ENCODE measurements at regions not wholly inside any gene's neighbourhood (a gene's known extent, or its start where the extent isn't known, plus 50 kb on each side); places are given as distances from the start of the nearest gene placed in this dataset.

DNA sequence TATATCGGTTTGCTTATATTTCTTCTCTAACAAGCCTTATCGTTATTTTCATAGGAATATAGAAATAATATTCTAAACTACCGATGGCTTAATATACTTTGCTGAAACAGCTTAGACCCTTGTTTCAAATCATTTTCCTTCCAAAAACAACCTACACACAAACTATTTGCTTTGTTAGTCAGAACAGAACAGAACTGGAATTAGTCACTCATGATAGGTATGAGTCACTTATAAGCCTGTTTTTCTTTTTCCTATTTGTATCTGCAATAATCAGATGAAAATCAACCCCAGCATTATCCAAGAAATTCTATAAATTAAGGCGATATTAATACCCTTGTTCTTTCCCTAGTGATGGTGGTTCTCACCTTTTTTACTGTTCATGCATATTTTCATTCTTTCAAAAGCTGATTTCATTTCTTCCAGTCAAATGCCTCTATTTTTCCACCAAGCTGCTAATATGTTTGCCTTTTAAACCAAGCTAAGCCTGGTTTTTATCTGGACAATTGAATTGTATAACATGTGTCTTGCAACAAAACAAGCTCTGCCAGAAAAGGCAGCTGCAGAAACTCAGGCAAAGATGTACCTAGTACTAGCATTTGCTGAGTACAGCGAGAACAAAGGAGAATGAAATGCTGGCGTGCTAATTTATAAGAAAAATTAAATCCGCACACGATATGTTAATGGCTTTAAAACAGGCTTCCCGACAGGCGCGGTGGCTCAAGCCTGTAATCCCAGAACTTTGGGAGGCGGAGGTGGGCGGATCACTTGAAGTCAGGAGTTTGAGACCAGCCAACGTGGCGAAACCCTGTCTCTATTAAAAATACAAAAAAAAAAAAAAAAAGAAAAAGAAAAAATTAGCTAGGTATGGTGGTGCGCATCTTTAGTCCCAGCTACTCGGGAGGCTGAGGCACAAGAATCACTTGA lies 1418.2 kb downstream of the AACS start:
- no peak for DNase-seq

DNA sequence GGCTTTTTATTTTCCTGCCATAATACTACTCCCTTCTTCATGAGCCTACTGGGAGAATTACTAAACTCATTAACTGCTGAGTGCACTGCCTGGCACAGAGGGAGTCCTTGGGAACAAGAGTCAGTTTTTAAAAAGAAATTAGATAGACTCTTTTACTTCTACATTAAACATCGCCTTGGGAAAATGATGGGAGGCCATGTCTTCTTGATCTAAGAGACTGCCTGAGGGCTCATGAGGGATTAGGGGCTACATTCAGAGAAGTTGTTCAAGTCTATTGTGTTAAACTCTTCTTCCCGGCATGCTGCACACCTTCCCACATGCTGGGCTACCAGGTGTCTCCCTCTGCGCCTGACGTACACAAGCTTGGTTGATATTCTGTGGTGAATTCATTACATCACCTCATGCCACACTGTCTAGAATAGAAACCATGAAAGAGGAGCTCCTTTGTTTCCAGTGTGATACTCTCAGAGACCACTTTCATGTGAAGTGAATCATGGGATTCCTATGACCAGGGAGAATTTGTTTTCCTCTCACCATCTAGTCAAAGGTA lies 1422.3 kb downstream of the AACS start:
- no peak for DNase-seq

DNA sequence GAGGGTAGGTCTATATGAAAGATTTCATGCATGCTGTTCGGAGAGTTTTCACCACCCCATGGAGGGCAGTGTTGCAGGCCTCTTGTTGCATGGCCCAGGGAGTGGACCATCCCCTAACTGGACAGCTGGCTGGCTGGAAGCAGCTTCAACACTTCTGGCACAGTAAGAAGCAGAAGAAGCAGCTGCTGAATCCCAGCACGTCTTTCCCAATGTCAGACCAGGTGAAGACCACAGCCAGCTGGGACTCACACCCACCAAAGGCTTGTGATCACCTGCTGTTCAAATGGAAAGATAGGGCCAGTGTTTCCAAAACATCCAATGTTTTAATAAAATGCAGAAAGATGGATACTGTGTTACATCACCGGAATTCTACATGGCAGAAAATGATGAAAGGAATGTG lies 1423.6 kb downstream of the AACS start:
- DNase-seq = no peak

DNA sequence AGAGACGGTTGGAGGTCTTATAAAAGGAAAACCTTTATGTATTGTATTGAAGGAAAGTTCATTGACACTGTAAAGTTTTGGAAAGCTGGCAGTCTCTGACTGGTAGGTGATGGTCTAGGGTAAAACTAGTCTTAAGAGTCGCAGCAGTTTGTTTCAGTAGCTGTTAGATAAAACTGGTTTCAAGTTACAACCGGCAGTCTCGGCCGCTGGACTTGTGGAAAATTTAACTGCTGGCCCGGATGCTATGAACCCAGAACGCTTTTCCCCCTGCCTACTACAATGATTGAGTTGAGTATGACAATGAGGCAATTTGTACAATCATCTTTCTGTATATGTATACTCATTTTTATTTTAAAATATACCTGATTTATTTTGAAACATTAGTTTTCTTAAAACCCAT lies 1426.9 kb downstream of the AACS start:
- DNase-seq = no peak

DNA sequence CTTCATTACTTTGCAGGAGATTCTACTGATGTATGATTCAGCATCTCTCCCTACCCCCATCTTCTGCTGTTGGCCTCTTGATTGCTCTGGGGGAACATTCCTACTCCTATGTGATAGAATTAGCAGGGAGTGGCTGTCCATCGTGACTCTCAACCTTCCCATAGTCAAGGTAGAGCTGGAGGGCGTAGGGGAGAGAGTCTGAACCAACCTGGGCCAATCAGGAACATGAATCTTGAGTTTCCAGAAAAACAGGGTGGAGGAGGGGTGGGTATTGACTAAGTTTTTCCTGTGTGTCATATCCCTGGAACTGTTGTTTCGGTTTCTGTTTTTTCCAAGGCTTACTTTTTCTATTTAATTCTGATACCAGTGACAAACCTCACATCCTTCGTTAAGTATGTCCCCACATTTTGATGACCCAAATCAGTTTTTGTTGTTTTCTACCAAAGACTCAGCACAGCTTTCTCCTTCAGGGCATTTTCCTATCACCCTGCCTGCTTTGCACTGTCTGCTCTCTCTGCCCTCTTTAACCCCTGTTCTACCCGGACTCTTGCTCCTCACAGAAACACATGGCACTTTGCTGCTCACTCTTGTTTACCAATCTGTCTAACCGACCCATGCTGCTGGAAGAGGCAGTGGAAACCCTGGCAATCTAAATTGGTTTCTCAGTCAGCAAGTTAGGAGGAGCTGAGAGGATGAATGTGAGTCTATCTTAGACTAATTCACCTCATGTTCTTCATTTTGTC lies 1428.3 kb downstream of the AACS start:
- no peak for DNase-seq

DNA sequence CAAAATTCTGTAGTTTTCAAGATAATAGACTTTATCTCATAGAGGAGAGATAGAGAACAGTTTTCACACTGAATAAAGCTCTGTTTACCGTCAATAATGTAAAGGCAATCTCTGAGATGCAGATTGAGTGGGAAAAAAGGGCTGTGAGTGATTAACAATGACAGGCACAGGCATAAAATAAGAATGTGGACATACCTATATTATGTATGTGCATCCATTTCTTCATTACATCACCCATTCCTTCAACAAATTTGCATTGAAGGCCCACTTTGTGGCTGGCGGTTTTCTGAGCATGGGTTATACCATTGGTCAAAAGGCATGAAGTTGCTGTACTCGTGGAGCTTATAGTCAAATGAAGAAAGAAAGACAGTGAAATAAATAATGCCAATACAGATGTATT lies 1431.0 kb downstream of the AACS start:
- no peak for DNase-seq

DNA sequence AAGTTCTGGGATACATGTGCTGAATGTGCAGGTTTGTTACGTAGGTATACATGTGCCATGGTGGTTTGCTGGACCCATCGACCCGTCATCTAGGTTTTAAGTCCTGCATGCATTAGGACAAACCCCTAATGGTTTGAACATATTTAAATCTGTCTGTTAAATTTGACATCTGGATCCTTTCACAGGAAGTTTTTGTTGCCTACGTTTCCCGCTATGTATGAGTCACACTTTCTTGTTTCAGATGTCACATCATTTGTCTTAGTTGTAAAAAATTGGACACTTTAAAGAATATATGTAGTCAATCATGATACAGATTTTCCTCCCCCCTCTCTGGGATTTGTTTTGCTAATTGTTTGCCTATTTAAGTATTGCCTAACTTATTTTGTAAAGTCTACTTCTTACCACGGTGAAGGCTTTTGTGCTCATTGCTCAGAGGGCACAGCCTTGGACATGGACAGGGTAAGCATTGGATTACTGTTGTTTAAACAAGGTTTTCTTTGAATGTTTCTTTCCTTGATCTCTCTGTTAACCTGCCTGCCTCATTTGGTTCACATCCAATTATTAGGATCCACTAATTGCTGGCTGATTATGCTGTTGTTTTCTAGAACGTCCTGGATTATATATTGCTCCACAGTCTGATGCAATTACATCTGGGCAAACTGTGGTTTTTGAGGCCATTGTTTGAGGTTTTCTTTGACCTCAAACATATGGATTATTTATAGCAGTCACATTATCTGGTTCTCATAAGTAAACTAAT lies 1441.4 kb downstream of the AACS start:
- DNase-seq = no peak

DNA sequence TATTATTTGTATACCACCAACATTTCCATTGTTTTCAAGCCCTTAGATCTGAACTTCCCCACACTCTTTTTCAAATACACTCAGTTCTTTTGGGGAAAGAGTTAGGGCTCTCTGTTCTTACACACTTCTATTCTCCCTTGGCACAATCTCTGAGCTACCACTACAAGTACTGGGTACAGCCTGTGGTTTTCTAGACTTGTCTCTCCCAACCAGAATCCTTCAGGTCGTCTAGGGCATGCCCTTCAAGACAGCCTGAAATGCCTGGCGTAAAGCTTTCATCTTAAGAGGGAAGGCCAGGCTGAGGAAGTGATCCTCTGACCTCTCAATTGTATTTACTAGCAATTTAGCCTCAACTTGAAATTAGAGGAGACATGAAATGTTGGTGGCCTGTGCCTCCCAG lies 1442.0 kb downstream of the AACS start:
- no peak for DNase-seq

DNA sequence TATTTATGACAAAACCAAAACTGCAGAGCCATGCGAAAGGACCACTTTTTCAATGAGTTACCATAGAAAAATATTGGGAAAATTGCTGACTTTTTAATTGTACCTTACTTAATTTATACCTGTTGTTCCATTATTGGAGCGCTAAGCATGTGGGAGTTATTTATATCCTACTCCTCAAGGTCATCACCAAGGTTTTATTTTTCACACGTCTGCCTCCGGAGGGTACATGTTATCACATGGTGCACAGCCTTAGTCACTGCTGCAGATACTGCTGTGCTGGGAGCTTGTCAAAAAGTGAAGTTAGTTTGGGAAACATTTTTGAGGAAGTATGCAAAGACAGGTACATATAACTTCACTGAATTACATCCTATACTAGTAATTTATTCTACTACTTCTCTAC lies 1444.3 kb downstream of the AACS start:
- DNase-seq = no peak

DNA sequence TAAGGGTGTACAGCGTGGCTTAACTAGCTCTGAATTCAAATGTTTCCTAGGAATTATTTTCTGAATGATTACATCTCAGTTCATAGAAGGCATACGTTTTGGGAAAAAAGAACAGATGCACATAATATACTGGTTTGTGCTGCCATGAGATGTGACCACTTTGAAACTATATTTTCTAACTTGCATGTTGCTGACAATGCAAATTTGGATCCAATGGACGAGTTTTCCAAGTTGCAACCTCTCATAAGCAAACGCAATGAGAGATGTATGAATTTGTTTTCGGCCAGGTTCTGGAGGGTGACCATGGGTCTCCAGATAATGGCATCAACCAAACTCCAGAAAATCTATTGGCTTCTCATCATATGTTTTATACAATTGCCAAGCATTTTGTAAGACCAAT lies 1445.4 kb downstream of the AACS start:
- DNase-seq = no peak

DNA sequence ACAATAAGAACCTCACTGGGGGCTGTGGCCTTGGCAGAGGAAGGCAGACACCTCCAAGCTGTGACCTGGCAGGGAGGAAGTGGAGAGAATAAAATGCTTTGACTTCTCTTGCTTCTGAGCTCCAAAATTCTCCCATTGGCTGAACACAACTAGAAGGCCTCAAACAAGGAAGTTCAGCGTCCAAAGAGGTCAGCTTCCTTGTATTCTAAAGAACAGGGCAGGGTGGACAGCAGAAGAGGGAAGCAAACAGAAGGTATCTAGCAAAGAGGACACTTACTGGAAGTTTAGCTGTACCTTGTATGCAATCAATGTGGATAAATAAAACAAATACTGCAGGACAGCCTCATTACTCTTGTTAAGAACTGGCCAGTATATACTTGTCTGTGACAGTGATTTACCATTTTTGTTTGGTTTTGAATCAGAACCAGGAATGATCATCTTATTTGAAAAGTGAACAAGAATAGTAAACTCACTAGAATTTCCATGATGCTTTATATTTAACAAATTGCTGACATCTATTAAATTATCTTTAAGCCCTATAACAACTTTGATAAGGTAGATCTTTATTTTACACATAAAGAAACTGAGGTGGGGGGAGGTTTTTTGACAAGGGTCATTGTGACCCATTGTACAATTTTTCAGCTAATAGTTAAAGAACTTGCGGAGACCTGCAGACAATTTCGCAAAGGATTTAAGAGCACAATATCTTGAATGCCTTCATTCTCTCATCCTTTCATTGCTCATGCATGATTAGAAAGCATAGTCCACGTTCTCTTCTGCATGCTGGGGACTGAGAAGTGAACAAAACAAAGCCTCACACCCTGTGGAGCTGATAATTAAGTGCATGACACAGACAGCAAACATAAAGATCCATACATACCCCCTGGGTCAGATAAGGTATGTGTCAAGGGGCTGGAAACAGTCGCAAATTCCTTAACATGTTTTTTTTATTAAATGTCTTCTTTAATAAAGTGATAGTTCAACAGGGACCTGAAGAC lies 1448.0 kb downstream of the AACS start:
- no peak for DNase-seq

DNA sequence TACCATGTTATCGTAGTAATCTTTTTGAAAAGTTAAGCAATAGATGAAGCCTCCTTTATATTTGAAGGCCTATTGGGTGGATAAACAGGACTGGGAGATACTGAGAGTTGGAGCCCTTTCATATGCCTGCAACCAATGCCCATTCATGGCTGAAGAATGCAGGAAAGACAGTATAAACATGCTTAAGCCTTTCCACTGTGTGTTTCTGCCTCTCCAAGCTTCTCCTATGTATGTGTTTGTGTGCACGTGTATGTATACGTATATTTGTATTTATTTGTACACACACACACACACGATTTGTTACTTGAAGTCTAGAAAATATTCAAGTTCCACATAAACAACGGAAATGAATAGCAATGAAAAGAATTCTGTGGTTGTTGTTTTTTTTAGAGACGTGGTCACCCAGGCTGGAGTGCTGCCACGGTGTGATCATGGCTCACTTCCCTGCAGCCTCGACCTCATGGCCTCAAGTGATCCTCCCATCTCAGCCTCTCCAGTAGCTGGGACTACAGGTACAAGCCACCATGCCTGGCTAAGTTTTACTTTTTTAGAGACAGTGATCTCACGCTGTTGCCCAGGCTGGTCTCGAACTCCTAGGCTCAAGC lies 1453.5 kb downstream of the AACS start:
- DNase-seq = no peak

DNA sequence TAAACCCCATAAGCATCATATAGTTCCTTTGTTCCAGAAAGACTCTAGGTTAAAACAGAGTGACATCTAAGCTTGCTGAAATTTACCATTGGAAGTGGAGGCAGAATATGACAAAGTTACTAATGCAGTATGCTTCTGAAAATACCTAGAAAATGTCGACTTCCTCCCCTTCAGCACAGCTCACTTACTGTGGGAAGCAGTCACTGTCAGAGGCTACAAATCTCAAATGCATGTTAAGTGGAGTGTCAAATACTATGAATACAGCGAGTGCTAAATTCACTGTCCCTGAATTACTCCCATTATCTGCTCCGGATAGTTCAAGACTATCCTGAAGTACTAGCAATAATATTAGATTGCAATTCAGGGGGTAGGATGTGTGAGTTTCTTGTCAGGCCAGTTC lies 1454.6 kb downstream of the AACS start:
- no peak for DNase-seq

DNA sequence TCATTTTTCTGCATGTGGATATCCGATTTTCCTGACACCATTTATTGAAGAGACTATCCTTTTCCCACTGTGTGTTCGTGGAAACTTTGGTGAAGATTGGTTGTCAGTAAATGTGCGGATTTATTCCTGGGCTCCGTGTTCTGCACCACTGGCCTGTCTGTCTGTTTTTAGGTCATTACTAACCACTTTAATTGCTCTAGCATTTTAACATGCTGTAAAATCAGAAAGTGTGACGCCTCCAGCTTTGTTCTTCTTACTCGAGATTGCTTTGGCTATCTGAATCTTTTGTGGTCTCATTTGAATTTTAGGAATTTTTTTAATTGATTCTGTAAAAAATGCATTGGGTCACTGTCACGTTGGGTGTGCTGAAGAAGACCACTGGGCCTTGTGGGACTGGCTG lies 1458.7 kb downstream of the AACS start:
- DNase-seq = no peak

DNA sequence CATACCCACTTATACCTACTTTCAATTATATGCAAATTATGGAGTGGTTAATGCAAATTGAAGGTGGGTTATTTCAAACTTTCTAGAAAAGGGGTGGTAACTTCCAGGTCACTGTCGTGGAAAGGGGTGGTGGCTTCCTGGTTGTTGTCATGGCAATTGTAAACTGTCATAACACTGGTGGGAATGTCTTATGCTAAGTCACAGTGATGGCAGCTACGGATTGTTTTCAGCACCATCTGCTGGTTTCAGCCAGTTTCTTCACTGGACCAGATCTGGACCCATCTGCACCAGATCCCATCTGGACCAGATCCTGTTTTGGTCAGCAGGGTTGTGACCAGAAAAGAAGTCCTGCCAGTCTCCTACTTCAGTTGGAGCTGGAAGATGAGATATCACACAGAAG lies 1469.3 kb downstream of the AACS start:
- DNase-seq = no peak

DNA sequence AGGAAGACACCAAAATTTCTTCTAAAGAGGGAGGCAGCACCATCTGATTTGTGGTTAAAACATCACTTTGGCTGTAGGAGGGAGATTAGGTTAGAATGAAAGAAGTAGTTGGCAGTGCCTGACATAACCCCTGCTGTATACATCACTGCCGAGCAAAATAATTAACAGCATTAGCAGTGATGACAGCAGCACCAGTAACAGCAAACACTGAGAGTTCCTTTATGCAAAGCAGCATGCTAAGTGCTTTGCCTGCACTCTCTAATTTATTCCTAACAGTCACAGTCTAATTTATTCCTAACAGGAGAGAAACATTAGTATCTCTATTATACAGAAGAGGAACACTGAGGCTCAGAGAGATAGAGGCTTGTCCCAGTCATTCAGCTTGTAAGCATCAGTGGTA lies 1469.7 kb downstream of the AACS start:
- DNase-seq = no peak

DNA sequence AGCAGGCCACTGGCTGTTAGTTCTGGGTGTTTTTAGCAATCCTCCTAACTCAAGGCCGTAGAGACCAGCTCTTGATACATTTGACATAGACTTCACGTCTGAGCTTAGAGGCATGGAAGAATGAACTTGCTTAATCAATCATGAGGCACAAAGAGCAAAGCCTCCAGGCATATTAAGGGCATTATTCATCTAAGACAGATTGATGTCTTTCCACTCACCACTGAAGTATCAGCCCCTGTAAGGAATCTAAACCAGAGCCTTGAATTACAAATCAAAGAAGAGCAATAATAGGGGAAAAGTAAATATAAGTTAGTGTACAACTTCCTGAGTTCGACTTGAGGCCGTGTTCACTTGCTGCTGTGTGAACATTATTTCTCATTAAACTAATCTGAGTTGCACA lies 1470.7 kb downstream of the AACS start:
- no peak for DNase-seq

DNA sequence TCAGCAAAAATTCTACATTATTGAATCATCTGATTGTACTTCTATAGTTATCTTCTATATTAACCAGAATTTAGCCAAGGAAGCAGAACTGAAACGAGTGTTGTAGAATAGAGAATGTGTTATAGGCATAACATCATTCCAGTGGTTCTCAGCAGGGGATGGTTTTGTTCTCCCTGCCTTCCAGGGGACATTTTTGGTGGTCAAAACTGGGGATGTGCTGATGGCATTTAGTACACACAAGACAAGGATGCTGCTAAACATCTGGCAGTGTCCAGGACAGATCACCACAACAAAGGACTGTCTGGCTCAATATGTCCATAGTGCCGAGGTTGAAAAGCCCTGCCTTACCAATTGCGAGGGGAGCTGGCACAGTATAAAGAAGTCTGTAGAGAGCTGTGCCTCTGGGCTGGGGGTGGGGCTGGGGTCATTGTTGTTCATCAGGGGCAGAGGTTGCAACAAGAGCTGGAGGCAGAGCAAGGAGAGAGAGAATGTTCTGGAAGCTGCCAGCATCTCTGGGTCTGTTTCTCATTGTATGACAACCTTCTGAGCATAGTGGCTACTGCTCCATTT lies 1472.8 kb downstream of the AACS start:
- no peak for DNase-seq

DNA sequence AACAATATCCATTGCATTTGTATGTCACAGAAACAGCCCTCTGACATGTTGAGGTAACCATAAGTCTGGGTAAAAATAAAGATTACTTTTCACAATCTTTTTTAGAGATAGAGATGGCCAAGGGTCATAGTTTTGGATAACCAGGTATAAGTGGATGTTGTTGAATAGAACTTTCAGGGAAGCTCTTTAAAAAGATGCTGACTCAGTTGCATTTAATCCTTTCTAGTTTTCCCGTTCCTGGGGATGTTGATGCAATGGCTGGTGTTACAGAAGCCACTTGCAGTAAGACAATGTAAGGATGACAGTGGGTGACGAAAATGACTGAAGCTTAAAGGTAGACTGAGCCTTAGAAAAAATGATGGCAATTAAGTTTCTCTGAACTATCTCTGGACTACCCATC lies 1473.7 kb downstream of the AACS start:
- DNase-seq = no peak

DNA sequence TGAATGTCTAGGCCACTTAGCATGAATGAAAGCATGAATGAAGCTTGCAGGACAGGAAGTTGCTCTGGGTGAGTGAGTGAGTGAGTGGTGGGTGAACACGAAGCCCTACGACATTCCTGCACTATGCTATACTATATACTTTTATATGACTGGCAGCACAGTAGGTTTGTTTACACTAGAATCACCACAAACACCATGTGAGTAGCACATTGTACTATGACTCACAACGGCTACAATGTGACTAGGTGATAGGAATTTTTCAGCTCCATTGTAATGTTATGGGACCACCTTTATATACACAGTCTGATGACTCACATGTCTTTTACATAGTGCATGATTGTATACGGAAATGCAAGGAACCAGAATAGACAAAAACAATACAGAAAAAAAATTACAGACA lies 1480.2 kb downstream of the AACS start:
- no peak for DNase-seq

DNA sequence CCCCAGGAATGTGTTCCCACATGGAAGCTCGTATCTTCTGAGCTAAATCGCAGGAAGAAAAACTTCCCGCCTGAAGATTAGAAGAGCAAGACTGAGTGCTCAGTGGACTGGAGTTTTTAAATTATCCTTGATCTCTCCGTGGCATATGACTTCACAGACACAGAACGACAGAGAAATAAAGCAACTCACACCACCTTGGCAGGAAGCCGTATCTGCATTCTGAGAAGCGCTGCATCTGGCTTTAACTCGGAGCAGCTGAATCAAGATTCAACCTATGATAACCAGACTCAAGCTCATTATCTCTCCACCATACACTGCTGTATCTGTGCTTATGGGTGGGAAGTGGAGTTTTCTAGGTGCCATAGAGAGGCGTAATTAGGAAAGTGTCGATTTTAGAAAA lies 1482.7 kb downstream of the AACS start:
- DNase-seq = no peak

Measured in activated CD4-positive, alpha-beta T cell treated with anti-CD3 and anti-CD28 coated beads, Interleukin-2, amount 50 U/mL, for 48 hours (primary cell).